ENCODE measurements at regions not wholly inside any gene's neighbourhood (a gene's known extent, or its start where the extent isn't known, plus 50 kb on each side); places are given as distances from the start of the nearest gene placed in this dataset.

DNA sequence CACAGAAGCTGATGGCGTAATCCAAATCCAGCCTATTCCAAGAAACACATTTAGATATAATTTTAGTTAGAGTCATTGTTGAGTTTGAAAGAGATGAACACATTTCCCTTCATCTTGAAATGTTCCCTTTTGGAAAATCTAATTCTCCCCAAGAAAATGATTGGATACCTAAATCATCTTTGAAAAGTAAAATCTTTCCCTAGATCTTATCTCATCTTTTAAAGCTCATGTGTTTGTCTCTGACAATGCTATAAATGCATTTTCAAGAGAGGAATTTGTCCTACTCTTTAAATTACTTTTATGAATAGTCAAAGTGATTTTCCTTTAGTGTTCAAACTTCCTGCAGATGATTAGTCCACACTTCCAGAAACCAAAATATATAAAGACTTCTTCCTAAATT is 82.6 kb upstream of the CNTN6 start:
- Histone ChIP-seq H2AFZ (ENCODE audit: low read length) (no peak overlapping the region), H3K36me3 (replicated peaks in 1 of 2; ENCODE audit: control insufficient read depth in 1 of 2, insufficient read depth in 2 of 2, low read length in 2 of 2) (no peaks in the 10 kb centered on the region), H3K4me3 (replicated peaks in 1 of 3; ENCODE audit: insufficient read depth in 1 of 3, low read depth in 2 of 3, low read length in 3 of 3) (no peak overlapping the region), H3K27ac (ENCODE audit: extremely low read length, insufficient read depth, low read length) (no peak overlapping the region), H3K4me2 (ENCODE audit: low read depth, low read length) (no peak overlapping the region), H3K9me3 (ENCODE audit: low read length) (peaks cover 87% of the 10 kb centered on the region), H4K20me1 (ENCODE audit: insufficient read depth, low read length) (no peaks in the 10 kb centered on the region), H3K4me1 (ENCODE audit: insufficient read depth, low read length) (no peaks in the 10 kb centered on the region), H3K79me2 (ENCODE audit: insufficient read depth, low read length) (no peaks in the 10 kb centered on the region), H3K27me3 (ENCODE audit: control insufficient read depth in 1 of 2, insufficient read depth in 2 of 2, low read length in 2 of 2) (no peaks in the 10 kb centered on the region), H3K9ac (ENCODE audit: insufficient read depth, low read depth, low read length) (no peak overlapping the region)
- in situ Hi-C loops (cut with HindIII; ENCODE audit: extremely low pct_ligation_motif_present, low pct_unique_long_range_greater_than_20kb) (no loop called here), intact Hi-C loops (cut with micrococcal nuclease; ENCODE audit: unreplicated experiment) (no loop called here)
- WGBS (ENCODE audit: low lambda C conversion rate), result 9% methylated on average over 1 of the region's 1 CpG
- ATAC-seq (no peak), DNase-seq (ENCODE audit: low spot score) (no peak), FAIRE-seq (no peak)
- POLR2A ChIA-PET, result no interaction called here
- CTCF ChIA-PET (ENCODE audit: low intra/inter-chr PET ratio, low total read pairs), result no interaction called here
- no TSS peak for BruUV-seq (replicated peaks)
- no peak for TF ChIP-seq TRAFD1 (CRISPR knock-in tag; IDR thresholded peaks at IDR 0.05; ENCODE audit: borderline replicate concordance)
- TF ChIP-seq, protein P1, sequence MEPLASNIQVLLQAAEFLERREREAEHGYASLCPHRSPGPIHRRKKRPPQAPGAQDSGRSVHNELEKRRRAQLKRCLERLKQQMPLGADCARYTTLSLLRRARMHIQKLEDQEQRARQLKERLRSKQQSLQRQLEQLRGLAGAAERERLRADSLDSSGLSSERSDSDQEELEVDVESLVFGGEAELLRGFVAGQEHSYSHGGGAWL (CRISPR knock-in tag; IDR thresholded peaks at IDR 0.05), result no peak
- no peak for TF ChIP-seq HBP1 (CRISPR knock-in tag; IDR thresholded peaks at IDR 0.05; ENCODE audit: low read depth)
- no peak for TF ChIP-seq ZBTB46 (CRISPR knock-in tag; IDR thresholded peaks at IDR 0.05; ENCODE audit: borderline replicate concordance)
- TF ChIP-seq, protein P2, sequence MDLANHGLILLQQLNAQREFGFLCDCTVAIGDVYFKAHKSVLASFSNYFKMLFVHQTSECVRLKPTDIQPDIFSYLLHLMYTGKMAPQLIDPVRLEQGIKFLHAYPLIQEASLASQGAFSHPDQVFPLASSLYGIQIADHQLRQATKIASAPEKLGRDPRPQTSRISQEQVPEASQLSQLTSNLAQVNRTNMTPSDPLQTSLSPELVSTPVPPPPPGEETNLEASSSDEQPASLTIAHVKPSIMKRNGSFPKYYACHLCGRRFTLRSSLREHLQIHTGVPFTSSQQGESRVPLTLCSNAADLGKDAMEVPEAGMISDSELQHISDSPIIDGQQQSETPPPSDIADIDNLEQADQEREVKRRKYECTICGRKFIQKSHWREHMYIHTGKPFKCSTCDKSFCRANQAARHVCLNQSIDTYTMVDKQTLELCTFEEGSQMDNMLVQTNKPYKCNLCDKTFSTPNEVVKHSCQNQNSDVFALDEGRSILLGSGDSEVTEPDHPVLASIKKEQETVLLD (CRISPR knock-in tag; IDR thresholded peaks at IDR 0.05; ENCODE audit: low read depth), result no peak
- TF ChIP-seq KLF9 (CRISPR knock-in tag; IDR thresholded peaks at IDR 0.05; ENCODE audit: low read depth), result no peak
- no peak for TF ChIP-seq SIN3A (IDR thresholded peaks at IDR 0.05; ENCODE audit: borderline replicate concordance, low read depth, low read length)
- no peak for TF ChIP-seq ZNF672 (CRISPR knock-in tag; IDR thresholded peaks at IDR 0.05)
- no peak for TF ChIP-seq ZNF777 (CRISPR knock-in tag; IDR thresholded peaks at IDR 0.05)
- no peak for TF ChIP-seq RXRB (CRISPR knock-in tag; IDR thresholded peaks at IDR 0.05; ENCODE audit: borderline replicate concordance)
- TF ChIP-seq ELF1 (CRISPR knock-in tag; IDR thresholded peaks at IDR 0.05), result no peak
- no peak for TF ChIP-seq ZNF564 (CRISPR knock-in tag; IDR thresholded peaks at IDR 0.05)
- TF ChIP-seq, protein P3, sequence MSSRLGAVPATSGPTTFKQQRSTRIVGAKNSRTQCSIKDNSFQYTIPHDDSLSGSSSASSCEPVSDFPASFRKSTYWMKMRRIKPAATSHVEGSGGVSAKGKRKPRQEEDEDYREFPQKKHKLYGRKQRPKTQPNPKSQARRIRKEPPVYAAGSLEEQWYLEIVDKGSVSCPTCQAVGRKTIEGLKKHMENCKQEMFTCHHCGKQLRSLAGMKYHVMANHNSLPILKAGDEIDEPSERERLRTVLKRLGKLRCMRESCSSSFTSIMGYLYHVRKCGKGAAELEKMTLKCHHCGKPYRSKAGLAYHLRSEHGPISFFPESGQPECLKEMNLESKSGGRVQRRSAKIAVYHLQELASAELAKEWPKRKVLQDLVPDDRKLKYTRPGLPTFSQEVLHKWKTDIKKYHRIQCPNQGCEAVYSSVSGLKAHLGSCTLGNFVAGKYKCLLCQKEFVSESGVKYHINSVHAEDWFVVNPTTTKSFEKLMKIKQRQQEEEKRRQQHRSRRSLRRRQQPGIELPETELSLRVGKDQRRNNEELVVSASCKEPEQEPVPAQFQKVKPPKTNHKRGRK (CRISPR knock-in tag; IDR thresholded peaks at IDR 0.05), result no peak

Data from HepG2 (cell line).